Progenitor cell of endocrine pancreas (in vitro differentiated cells): ENCODE measurements at regions not wholly inside any gene's neighbourhood (a gene's known extent, or its start where the extent isn't known, plus 50 kb on each side); places are given as distances from the start of the nearest gene placed in this dataset.

ENCODE experiments used
- DNase-seq: peaks from one replicate; pipeline ENCODE4 v3.0.0; 2021; ENCODE audit warnings: low spot score; ENCODE audit not compliant: unreplicated experiment
- H3K27ac Mint-ChIP-seq: 2 replicates; pipeline ENCODE4 v1.8.0; 2021; ENCODE audit warnings: mild to moderate bottlenecking, moderate library complexity, mixed read lengths
- H3K27me3 Mint-ChIP-seq: 2 replicates; pipeline ENCODE4 v1.8.0; 2021; ENCODE audit warnings: mixed read lengths
- H3K36me3 Mint-ChIP-seq: 2 replicates; pipeline ENCODE4 v1.8.0; 2022; ENCODE audit warnings: mixed read lengths; ENCODE audit not compliant: insufficient read depth
- H3K4me1 Mint-ChIP-seq: 2 replicates; pipeline ENCODE4 v1.8.0; 2021; ENCODE audit warnings: low read depth, mixed read lengths
- H3K4me3 Mint-ChIP-seq: 2 replicates; pipeline ENCODE4 v1.8.0; 2021; ENCODE audit warnings: low read depth, mild to moderate bottlenecking, moderate library complexity, mixed read lengths
- H3K9me3 Mint-ChIP-seq: 2 replicates; pipeline ENCODE4 v1.8.0; 2021; ENCODE audit warnings: low read depth, mixed read lengths
- CTCF ChIP-seq: fragments of 200-600 bp; sonication (generic); IDR thresholded peaks from one replicate; pipeline ENCODE4 v1.5.0; 2021; ENCODE audit warnings: antibody characterized with exemption, mild to moderate bottlenecking; ENCODE audit not compliant: unreplicated experiment

- Mint-ChIP-seq H3K36me3 (no peaks in the 10 kb centered on the region), H3K4me3 (no peak overlapping the region), H3K9me3 (no peaks in the 10 kb centered on the region), H3K27ac (peak overlapping the region; percentile 5), H3K4me1 (peaks cover 8% of the 10 kb centered on the region), H3K27me3 (peaks cover 4% of the 10 kb centered on the region)
- no peak for DNase-seq
- no peak for TF ChIP-seq CTCF
These were observed 355.8 kb downstream of the MCTP2 start for GRCh38 chr15:94587113-94587512.

- Mint-ChIP-seq H3K4me1 (peaks cover 8% of the 10 kb centered on the region), H3K36me3 (no peaks in the 10 kb centered on the region), H3K9me3 (no peaks in the 10 kb centered on the region), H3K27ac (no peak overlapping the region), H3K27me3 (peaks cover 6% of the 10 kb centered on the region), H3K4me3 (no peak overlapping the region)
- no peak for DNase-seq
- TF ChIP-seq CTCF, result no peak
These were observed 357.6 kb downstream of the MCTP2 start for GRCh38 chr15:94588993-94589392.

- Mint-ChIP-seq H3K27ac (no peak overlapping the region), H3K36me3 (no peaks in the 10 kb centered on the region), H3K9me3 (no peaks in the 10 kb centered on the region), H3K27me3 (peaks cover 6% of the 10 kb centered on the region), H3K4me1 (peaks cover 3% of the 10 kb centered on the region), H3K4me3 (no peak overlapping the region)
- no peak for DNase-seq
- TF ChIP-seq CTCF, result no peak
These were observed 361.1 kb downstream of the MCTP2 start for GRCh38 chr15:94592495-94592894.

GRCh38 chr15:94596707-94597106 is 365.3 kb downstream of the MCTP2 start:
- H3K36me3 Mint-ChIP-seq, result no peaks in the 10 kb centered on the region
- no peaks in the 10 kb centered on the region for H3K4me1 Mint-ChIP-seq
- DNase-seq, result no peak
- peaks cover 3% of the 10 kb centered on the region for H3K27me3 Mint-ChIP-seq
- TF ChIP-seq CTCF, result no peak
- no peaks in the 10 kb centered on the region for H3K9me3 Mint-ChIP-seq
- no peak overlapping the region for H3K27ac Mint-ChIP-seq
- H3K4me3 Mint-ChIP-seq, result no peak overlapping the region

- Mint-ChIP-seq H3K27me3 (no peaks in the 10 kb centered on the region), H3K36me3 (no peaks in the 10 kb centered on the region), H3K4me1 (no peaks in the 10 kb centered on the region), H3K4me3 (no peak overlapping the region), H3K9me3 (no peaks in the 10 kb centered on the region), H3K27ac (no peak overlapping the region)
- no peak for DNase-seq
- TF ChIP-seq CTCF, result no peak
These were observed 369.1 kb downstream of the MCTP2 start for GRCh38 chr15:94600505-94600904.
